Fibroblast of pulmonary artery (primary cell): ENCODE measurements at regions not wholly inside any gene's neighbourhood (a gene's known extent, or its start where the extent isn't known, plus 50 kb on each side); places are given as distances from the start of the nearest gene placed in this dataset.

Source experiments
- DNase-seq: peaks from one replicate; pipeline ENCODE4 v3.0.0-alpha.2; 2010; ENCODE audit warnings: low read depth
- H3K4me3 ChIP-seq: replicated peaks from 2 replicates; pipeline ENCODE4 v1.5.1; 2011; ENCODE audit warnings: low read depth, mild to moderate bottlenecking, control low read depth, low read length, moderate library complexity
- CTCF ChIP-seq: IDR thresholded peaks from 2 replicates; pipeline ENCODE4 v1.5.1; 2011; ENCODE audit warnings: mild to moderate bottlenecking, control low read depth, low read length, inconsistent platforms; ENCODE audit errors: missing control alignments

GRCh38 chr4:65917486-65917885 is 247.2 kb upstream of the EPHA5 start:
- DNase-seq = peak; percentile 83
- no peak for TF ChIP-seq CTCF
- no peak overlapping the region for H3K4me3 ChIP-seq

- no peak for TF ChIP-seq CTCF
- DNase-seq = no peak
- no peak overlapping the region for H3K4me3 ChIP-seq
Observed at GRCh38 chr4:65911720-65912119, 241.4 kb upstream of the EPHA5 start.

- no peak overlapping the region for H3K4me3 ChIP-seq
- TF ChIP-seq CTCF = no peak
- DNase-seq = peak; percentile 30
Observed at GRCh38 chr4:65893957-65894755, 223.9 kb upstream of the EPHA5 start.

GRCh38 chr4:65893271-65893670 is 223.0 kb upstream of the EPHA5 start:
- peak; percentile 4 for DNase-seq
- no peak overlapping the region for H3K4me3 ChIP-seq
- TF ChIP-seq CTCF = no peak

GRCh38 chr4:65880594-65880993 is 210.3 kb upstream of the EPHA5 start:
- no peak overlapping the region for H3K4me3 ChIP-seq
- peak; percentile 6 for DNase-seq
- TF ChIP-seq CTCF = no peak

GRCh38 chr4:65868096-65868824 is 198.0 kb upstream of the EPHA5 start:
- TF ChIP-seq CTCF = no peak
- no peak overlapping the region for H3K4me3 ChIP-seq
- no peak for DNase-seq
